HepG2 (cell line): ENCODE measurements at regions not wholly inside any gene's neighbourhood (a gene's known extent, or its start where the extent isn't known, plus 50 kb on each side); places are given as distances from the start of the nearest gene placed in this dataset.

Source experiments
- ATAC-seq: fragments of 200-7000 bp; cut with Tn5 transposase; 3 replicates; pipeline ENCODE4 v1.9.1; 2020; ENCODE audit warnings: mild to moderate bottlenecking, moderate library complexity
- BruUV-seq: library from RNA; stranded (reverse); fragments of 400-500 nt; replicated peaks from 2 replicates; lab custom pipeline; 2021; lab: Mats Ljungman, UMichigan
- CTCF ChIA-PET: fragments of 300-600 bp; formaldehyde crosslinking; extraction: SDS; loops from one replicate; lab custom pipeline; 2021; ENCODE audit warnings: low total read pairs, inconsistent platforms, low intra/inter-chr PET ratio; lab: Yijun Ruan, JAX
- POLR2A ChIA-PET: fragments of 350-600 bp; sonication (Branson Sonifier 250); formaldehyde crosslinking; loops from one replicate; lab custom pipeline; 2020; ENCODE audit warnings: antibody characterized with exemption, inconsistent platforms; lab: Yijun Ruan, JAX
- DNase-seq: peaks from one replicate; pipeline ENCODE4 v3.0.0-alpha.2; 2015; ENCODE audit warnings: low spot score
- FAIRE-seq: peaks from 3 replicates; lab custom pipeline; 2011; peaks lifted over from hg19 to GRCh38; lab: Jason Lieb, UNC
- H2AFZ ChIP-seq: one replicate; pipeline ENCODE4 v1.6.1; 2011; ENCODE audit warnings: low read length, inconsistent platforms
- H3K27ac ChIP-seq: fragments of 300-600 bp; 3 replicates; pipeline ENCODE4 v1.8.0; 2011; ENCODE audit warnings: mixed run types, mild to moderate bottlenecking, mixed read lengths, low read length, inconsistent platforms; ENCODE audit not compliant: insufficient read depth; ENCODE audit errors: extremely low read length
- H3K27me3 ChIP-seq, 2 experiments: fragments of 200-600 bp in 1 of 2; 2 replicates in 1 of 2; 3 replicates in 1 of 2; pipeline versions ENCODE4 v1.6.0 to v1.8.0; 2011; ENCODE audit warnings: low read length in 2 of 2, mild to moderate bottlenecking in 2 of 2, moderate library complexity in 2 of 2, inconsistent platforms in 1 of 2; ENCODE audit not compliant: insufficient read depth in 2 of 2, control insufficient read depth in 1 of 2
- H3K36me3 ChIP-seq, 2 experiments: fragments of 200-600 bp in 1 of 2; replicated peaks in 1 of 2; 2 replicates in 1 of 2; 3 replicates in 1 of 2; pipeline versions ENCODE4 v1.5.1 to v1.8.0; 2011; ENCODE audit warnings: low read length in 2 of 2, inconsistent platforms in 1 of 2; ENCODE audit not compliant: insufficient read depth in 2 of 2, control insufficient read depth in 1 of 2
- H3K4me1 ChIP-seq: 2 replicates; pipeline ENCODE4 v1.5.1; 2012; ENCODE audit warnings: low read length, inconsistent platforms; ENCODE audit not compliant: insufficient read depth
- H3K4me2 ChIP-seq: 2 replicates; pipeline ENCODE4 v1.6.0; 2011; ENCODE audit warnings: low read depth, low read length, inconsistent platforms
- H3K4me3 ChIP-seq, 3 experiments: fragments of 200-600 bp in 1 of 3; sonication (generic), shearing (Covaris generic) in 1 of 3; replicated peaks in 1 of 3; 2 replicates each; pipeline ENCODE4 v1.5.1; 2011 to 2016; ENCODE audit warnings: low read length in 3 of 3, inconsistent platforms in 2 of 3, low read depth in 2 of 3, mild to moderate bottlenecking in 2 of 3, control low read depth in 1 of 3, mixed read lengths in 1 of 3; ENCODE audit not compliant: insufficient read depth in 1 of 3
- H3K79me2 ChIP-seq: one replicate; pipeline ENCODE4 v1.6.1; 2011; ENCODE audit warnings: low read length, inconsistent platforms; ENCODE audit not compliant: insufficient read depth
- H3K9ac ChIP-seq: 2 replicates; pipeline ENCODE4 v1.6.0; 2011; ENCODE audit warnings: mild to moderate bottlenecking, low read depth, low read length, inconsistent platforms; ENCODE audit not compliant: insufficient read depth
- H3K9me3 ChIP-seq: 2 replicates; pipeline ENCODE4 v1.5.1; 2012; ENCODE audit warnings: mild to moderate bottlenecking, low read length
- H4K20me1 ChIP-seq: 2 replicates; pipeline ENCODE4 v1.6.0; 2011; ENCODE audit warnings: inconsistent platforms, mild to moderate bottlenecking, low read length, moderate library complexity; ENCODE audit not compliant: insufficient read depth
- BCL6 ChIP-seq: IDR thresholded peaks from 2 replicates; pipeline ENCODE4 v1.6.1; 2016; ENCODE audit warnings: missing genetic modification reagents, missing compliant biosample characterization
- CSRNP2 ChIP-seq: sonication (generic); formaldehyde crosslinking; conservative IDR thresholded peaks from 2 replicates; pipeline ENCODE4 v1.8.0; 2022; ENCODE audit warnings: low read depth, missing genetic modification reagents
- GPBP1L1 ChIP-seq: sonication (generic); formaldehyde crosslinking; IDR thresholded peaks from 2 replicates; pipeline ENCODE4 v1.5.0; 2020; ENCODE audit warnings: mild to moderate bottlenecking, missing genetic modification reagents
- HDAC6 ChIP-seq: fragments of 200-600 bp; sonication (generic); IDR thresholded peaks from 2 replicates; pipeline ENCODE4 v1.7.0; 2017; ENCODE audit warnings: mild to moderate bottlenecking, antibody characterized with exemption, low read length, low read depth
- NAIF1 ChIP-seq: sonication (generic); formaldehyde crosslinking; IDR thresholded peaks from 2 replicates; pipeline ENCODE4 v1.5.0; 2020; ENCODE audit warnings: mild to moderate bottlenecking, missing genetic modification reagents, borderline replicate concordance
- NFKB2 ChIP-seq: sonication (generic); formaldehyde crosslinking; IDR thresholded peaks from 2 replicates; pipeline ENCODE4 v1.4.0; 2020; ENCODE audit warnings: missing genetic modification reagents, borderline replicate concordance
- NONO ChIP-seq, 2 experiments: fragments of 450-650 bp in 1 of 2; sonication (generic) in 1 of 2; formaldehyde crosslinking in 1 of 2; IDR thresholded peaks in 1 of 2; conservative IDR thresholded peaks in 1 of 2; 2 replicates each; pipeline versions ENCODE4 v1.6.1 to v1.8.0; 2017 to 2022; ENCODE audit warnings: mild to moderate bottlenecking in 1 of 2, missing genetic modification reagents in 1 of 2, moderate library complexity in 1 of 2
- PAXIP1 ChIP-seq: sonication (generic); formaldehyde crosslinking; conservative IDR thresholded peaks from 2 replicates; pipeline ENCODE4 v1.4.0; 2020; ENCODE audit warnings: mild to moderate bottlenecking, missing genetic modification reagents, moderate library complexity
- PPARG ChIP-seq: conservative IDR thresholded peaks from 2 replicates; pipeline ENCODE4 v1.6.1; 2016; ENCODE audit warnings: missing biosample characterization, missing genetic modification reagents
- RXRB ChIP-seq: IDR thresholded peaks from 2 replicates; pipeline ENCODE4 v1.6.1; 2016; ENCODE audit warnings: borderline replicate concordance, missing genetic modification reagents, missing compliant biosample characterization
- ZNF276 ChIP-seq: sonication (generic); formaldehyde crosslinking; IDR thresholded peaks from 2 replicates; pipeline ENCODE4 v1.4.0; 2020; ENCODE audit warnings: mild to moderate bottlenecking, low read depth, missing genetic modification reagents
- ZNF362 ChIP-seq: sonication (generic); formaldehyde crosslinking; IDR thresholded peaks from 2 replicates; pipeline ENCODE4 v1.4.0; 2020; ENCODE audit warnings: missing genetic modification reagents, mild to moderate bottlenecking, borderline replicate concordance
- WGBS: methylation state at CpG from one replicate; pipeline ENCODE4 v1.1.6; 2017; ENCODE audit warnings: low lambda C conversion rate; 5-methylcytosine and 5-hydroxymethylcytosine counted together
- in situ Hi-C: cut with HindIII; loops from 2 replicates; pipeline ENCODE4 v1.10.0; 2017; ENCODE audit warnings: low pct_unique_long_range_greater_than_20kb; ENCODE audit not compliant: extremely low pct_ligation_motif_present
- intact Hi-C: fragments of 100-400 bp; cut with micrococcal nuclease; formaldehyde crosslinking; loops from one replicate; pipeline ENCODE4 v1.10.0; 2022; ENCODE audit not compliant: unreplicated experiment

GRCh38 chr1:99110140-99111041 lies 105.7 kb upstream of the PLPPR5 start:
- in situ Hi-C loops: no loop called here
- BruUV-seq: no TSS peak
- no peak for TF ChIP-seq HDAC6
- no peak for TF ChIP-seq NONO (IDR thresholded peaks at IDR 0.05)
- TF ChIP-seq NONO (CRISPR knock-in tag; conservative IDR thresholded peaks at IDR 0.05): no peak
- TF ChIP-seq RXRB (CRISPR knock-in tag): 0 out of 2 replicates have a peak, but pooled peaks have one; percentile 25
- TF ChIP-seq PAXIP1: 0 out of 2 replicates have a peak, but pooled peaks have one; percentile 19
- TF ChIP-seq CSRNP2 (CRISPR knock-in tag): no peak
- TF ChIP-seq NFKB2: no peak
- TF ChIP-seq NAIF1 (CRISPR knock-in tag): no peak
- 0 out of 2 replicates have a peak, but pooled peaks have one; percentile 29 for TF ChIP-seq ZNF362 (CRISPR knock-in tag)
- peak; percentile 48; the same call in 1 of the 2 replicates for TF ChIP-seq BCL6 (CRISPR knock-in tag)
- no peak for TF ChIP-seq ZNF276
- TF ChIP-seq PPARG: peak; percentile 41; the same call in 1 of the 2 replicates
- TF ChIP-seq GPBP1L1 (CRISPR knock-in tag): no peak

More at GRCh38 chr1:99110140-99111041, 105.7 kb upstream of the PLPPR5 start:
- Histone ChIP-seq H3K4me3 (no peak overlapping the region), H3K4me2 (peak overlapping the region; percentile 36; the same call in 1 of the 2 replicates), H2AFZ (peak overlapping the region; percentile 23), H3K79me2 (no peaks in the 10 kb centered on the region), H3K9ac (no peak overlapping the region), H3K4me1 (peaks cover 10% of the 10 kb centered on the region; the same call in 1 of the 2 replicates), H3K27me3 (no peaks in the 10 kb centered on the region), H3K27ac (no peak overlapping the region), H4K20me1 (no peaks in the 10 kb centered on the region), H3K9me3 (no peaks in the 10 kb centered on the region), H3K36me3 (no peaks in the 10 kb centered on the region)
- FAIRE-seq (no peak), DNase-seq (no peak), ATAC-seq (peak; percentile 57)
- ChIA-PET CTCF (no interaction called here), POLR2A (no interaction called here)
- WGBS: under 1% methylated on average over 6 of the region's 6 CpGs
- intact Hi-C loops: no loop called here
